ENCODE measurements at regions not wholly inside any gene's neighbourhood (a gene's known extent, or its start where the extent isn't known, plus 50 kb on each side); places are given as distances from the start of the nearest gene placed in this dataset.

GRCh38 chr10:30778769-30779168, 149.2 kb upstream of the LYZL2 start:
- ChIA-PET POLR2A (ENCODE audit: low non-redundant PET) (no interaction called here), CTCF (no interaction called here)
- DNase-seq (ENCODE audit: low spot score): no peak
- H3K27ac ChIP-seq: no peak overlapping the region
- TF ChIP-seq CTCF (conservative IDR thresholded peaks at IDR 0.05; ENCODE audit: low read depth): no peak

- no peak for TF ChIP-seq CTCF (conservative IDR thresholded peaks at IDR 0.05; ENCODE audit: low read depth)
- peak; percentile 16 for DNase-seq (ENCODE audit: low spot score)
- ChIA-PET CTCF (interaction anchor here (0.7 kb wide), 1 partner anchor 89 kb away, joined by 3 read pairs; no protein-coding TSS in a partner anchor), POLR2A (ENCODE audit: low non-redundant PET) (no interaction called here)
- H3K27ac ChIP-seq: peak overlapping the region; percentile 40; the same call in 1 of the 2 replicates
These were observed 146.4 kb upstream of the LYZL2 start for GRCh38 chr10:30775779-30776591.

- ChIA-PET CTCF (interaction anchor here (1.0 kb wide), 1 partner anchor 9 kb away, joined by 4 read pairs; no protein-coding TSS in a partner anchor), POLR2A (ENCODE audit: low non-redundant PET) (no interaction called here)
- TF ChIP-seq CTCF (conservative IDR thresholded peaks at IDR 0.05; ENCODE audit: low read depth): no peak
- DNase-seq (ENCODE audit: low spot score): no peak
- H3K27ac ChIP-seq: no peak overlapping the region
These were observed 144.7 kb upstream of the LYZL2 start for GRCh38 chr10:30774261-30774660.

- no peak for TF ChIP-seq CTCF (conservative IDR thresholded peaks at IDR 0.05; ENCODE audit: low read depth)
- H3K27ac ChIP-seq: no peak overlapping the region
- ChIA-PET CTCF (interaction anchor here (1.0 kb wide), 1 partner anchor 10 kb away, joined by 4 read pairs; no protein-coding TSS in a partner anchor), POLR2A (ENCODE audit: low non-redundant PET) (no interaction called here)
- no peak for DNase-seq (ENCODE audit: low spot score)
These were observed 143.9 kb upstream of the LYZL2 start for GRCh38 chr10:30773501-30773900.

- DNase-seq (ENCODE audit: low spot score): no peak
- H3K27ac ChIP-seq: no peak overlapping the region
- TF ChIP-seq CTCF (conservative IDR thresholded peaks at IDR 0.05; ENCODE audit: low read depth): no peak
- CTCF ChIA-PET: no interaction called here
- POLR2A ChIA-PET (ENCODE audit: low non-redundant PET): no interaction called here
These were observed 141.3 kb upstream of the LYZL2 start for GRCh38 chr10:30770816-30771215.

GRCh38 chr10:30770229-30770628, 140.7 kb upstream of the LYZL2 start:
- POLR2A ChIA-PET (ENCODE audit: low non-redundant PET): no interaction called here
- no peak for DNase-seq (ENCODE audit: low spot score)
- CTCF ChIA-PET: no interaction called here
- no peak overlapping the region for H3K27ac ChIP-seq
- no peak for TF ChIP-seq CTCF (conservative IDR thresholded peaks at IDR 0.05; ENCODE audit: low read depth)

All from RWPE1 (cell line).